ENCODE measurements at regions not wholly inside any gene's neighbourhood (a gene's known extent, or its start where the extent isn't known, plus 50 kb on each side); places are given as distances from the start of the nearest gene placed in this dataset.
"Not testable (repeated sequence)": the region's sequence is repeated elsewhere in the genome, so short reads cannot be mapped to it uniquely, and the experiment has no call there.

DNA sequence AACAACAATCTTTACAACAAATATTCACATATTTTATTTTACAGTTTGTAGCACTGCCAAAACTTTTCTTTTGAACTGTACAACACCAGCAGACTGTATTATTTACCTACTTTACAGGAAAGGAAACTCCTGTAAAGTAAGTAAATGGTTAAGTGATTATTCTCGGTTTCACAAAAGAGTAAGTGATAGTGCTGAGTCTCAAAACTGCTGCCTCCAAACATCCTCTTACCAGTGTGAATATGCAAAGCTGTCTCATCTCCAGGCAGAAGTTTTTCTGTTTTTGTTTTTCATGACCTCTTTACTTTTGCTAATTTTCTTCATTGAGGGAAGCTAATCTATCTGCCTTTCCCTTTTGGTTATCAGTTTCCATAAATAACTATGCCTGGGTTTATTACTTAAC is 286.7 kb downstream of the SRGAP2C start:
- intact Hi-C loops (cut with DNase I; ENCODE audit: low total_unique reads) = no loop called here
- no peaks in the 10 kb centered on the region for H3K9me3 ChIP-seq
- no peak overlapping the region for H3K27ac ChIP-seq
- H3K36me3 ChIP-seq (ENCODE audit: low read depth, missing control alignments) = no peaks in the 10 kb centered on the region
- 32 to 34% methylated on average over 1 of the region's 1 CpG for WGBS, 2 donors
- H3K27me3 ChIP-seq = no peaks in the 10 kb centered on the region
- no peak for TF ChIP-seq POLR2A (IDR thresholded peaks at IDR 0.05)
- TF ChIP-seq, protein P1, sequence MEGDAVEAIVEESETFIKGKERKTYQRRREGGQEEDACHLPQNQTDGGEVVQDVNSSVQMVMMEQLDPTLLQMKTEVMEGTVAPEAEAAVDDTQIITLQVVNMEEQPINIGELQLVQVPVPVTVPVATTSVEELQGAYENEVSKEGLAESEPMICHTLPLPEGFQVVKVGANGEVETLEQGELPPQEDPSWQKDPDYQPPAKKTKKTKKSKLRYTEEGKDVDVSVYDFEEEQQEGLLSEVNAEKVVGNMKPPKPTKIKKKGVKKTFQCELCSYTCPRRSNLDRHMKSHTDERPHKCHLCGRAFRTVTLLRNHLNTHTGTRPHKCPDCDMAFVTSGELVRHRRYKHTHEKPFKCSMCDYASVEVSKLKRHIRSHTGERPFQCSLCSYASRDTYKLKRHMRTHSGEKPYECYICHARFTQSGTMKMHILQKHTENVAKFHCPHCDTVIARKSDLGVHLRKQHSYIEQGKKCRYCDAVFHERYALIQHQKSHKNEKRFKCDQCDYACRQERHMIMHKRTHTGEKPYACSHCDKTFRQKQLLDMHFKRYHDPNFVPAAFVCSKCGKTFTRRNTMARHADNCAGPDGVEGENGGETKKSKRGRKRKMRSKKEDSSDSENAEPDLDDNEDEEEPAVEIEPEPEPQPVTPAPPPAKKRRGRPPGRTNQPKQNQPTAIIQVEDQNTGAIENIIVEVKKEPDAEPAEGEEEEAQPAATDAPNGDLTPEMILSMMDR (IDR thresholded peaks at IDR 0.05) = no peak
- H3K4me3 ChIP-seq = no peak overlapping the region
- DNase-seq = no peak
- no peaks in the 10 kb centered on the region for H3K4me1 ChIP-seq

DNA sequence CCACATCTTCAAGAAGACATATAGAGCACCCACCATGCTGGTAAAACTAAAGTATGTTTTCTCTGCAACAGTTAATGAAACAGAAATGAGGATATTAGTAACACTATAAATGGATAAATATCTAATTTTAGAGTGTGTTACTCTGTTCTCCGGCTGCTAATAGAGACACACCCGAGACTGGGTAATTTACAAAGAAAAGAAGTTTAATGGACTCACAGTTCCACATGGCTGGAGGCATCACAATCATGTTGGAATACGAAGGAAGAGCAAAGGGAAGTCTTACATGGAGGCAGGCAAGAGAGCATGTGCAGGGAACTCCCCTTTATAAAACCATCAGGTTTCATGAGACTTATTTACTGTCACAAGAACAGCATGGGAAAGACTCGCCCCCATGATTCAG is 287.2 kb downstream of the SRGAP2C start:
- 65 to 77% methylated on average over 4 of the region's 4 CpGs for WGBS, 2 donors
- H3K27ac ChIP-seq = no peak overlapping the region

DNA sequence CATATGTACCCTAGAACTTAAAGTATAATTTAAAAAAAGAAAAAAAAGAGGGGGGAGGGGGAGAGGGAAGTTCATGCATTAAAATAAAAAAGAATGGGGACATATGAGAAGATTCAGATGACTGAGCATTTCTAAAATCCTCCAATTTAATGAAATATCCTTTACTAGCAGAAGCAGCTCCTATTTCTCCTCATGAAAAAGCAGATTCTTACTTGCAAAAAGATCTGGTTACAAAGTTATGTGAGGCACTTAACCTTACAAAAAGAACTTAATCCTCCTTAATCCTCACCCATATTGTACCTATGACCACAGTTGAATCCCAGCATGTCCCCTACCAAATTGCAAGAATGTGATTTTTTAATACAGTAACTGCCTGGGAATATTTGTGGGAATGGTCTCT is 298.5 kb downstream of the SRGAP2C start:
- intact Hi-C loops (cut with DNase I; ENCODE audit: low total_unique reads) = no loop called here
- no peaks in the 10 kb centered on the region for H3K36me3 ChIP-seq (ENCODE audit: low read depth, missing control alignments)
- H3K9me3 ChIP-seq = no peaks in the 10 kb centered on the region
- TF ChIP-seq, protein P1 (IDR thresholded peaks at IDR 0.05) = no peak
- TF ChIP-seq POLR2A (IDR thresholded peaks at IDR 0.05) = no peak
- H3K4me1 ChIP-seq = no peaks in the 10 kb centered on the region
- H3K27me3 ChIP-seq = no peaks in the 10 kb centered on the region
- H3K27ac ChIP-seq = no peak overlapping the region
- no peak overlapping the region for H3K4me3 ChIP-seq
- DNase-seq = no peak

More for the DNA sequence above, 287.2 kb downstream of the SRGAP2C start:
- Histone ChIP-seq H3K36me3 (ENCODE audit: low read depth, missing control alignments) (no peaks in the 10 kb centered on the region), H3K9me3 (no peaks in the 10 kb centered on the region), H3K27me3 (no peaks in the 10 kb centered on the region), H3K4me1 (no peaks in the 10 kb centered on the region), H3K4me3 (no peak overlapping the region)
- intact Hi-C loops (cut with DNase I; ENCODE audit: low total_unique reads) = no loop called here
- no peak for DNase-seq
- no peak for TF ChIP-seq POLR2A (IDR thresholded peaks at IDR 0.05)

DNA sequence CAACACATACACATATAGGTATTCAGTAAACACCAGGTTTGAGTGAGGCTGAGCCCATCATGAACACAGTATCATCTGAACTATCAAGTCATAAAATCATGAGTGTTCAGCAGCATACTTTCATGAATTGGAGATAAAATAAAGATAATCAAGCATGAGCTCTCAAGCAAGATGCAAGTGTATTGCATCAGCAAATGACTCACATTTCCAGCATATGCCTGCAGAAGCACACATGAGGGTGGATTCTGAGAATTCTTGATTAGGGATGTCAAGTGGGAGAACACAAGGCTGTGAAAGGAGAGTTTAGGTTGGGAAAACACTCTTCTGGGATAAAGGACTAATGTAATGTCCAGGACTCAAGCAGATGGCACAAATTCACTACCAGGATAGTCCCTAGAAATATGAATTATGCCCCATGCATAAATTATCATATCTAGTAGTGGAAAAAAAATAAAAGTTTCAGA is 299.2 kb downstream of the SRGAP2C start:
- Histone ChIP-seq H3K9me3 (no peaks in the 10 kb centered on the region), H3K4me3 (no peak overlapping the region), H3K36me3 (ENCODE audit: low read depth, missing control alignments) (no peaks in the 10 kb centered on the region), H3K4me1 (no peaks in the 10 kb centered on the region), H3K27me3 (no peaks in the 10 kb centered on the region), H3K27ac (no peak overlapping the region)
- no peak for DNase-seq
- TF ChIP-seq, protein P1 (IDR thresholded peaks at IDR 0.05) = no peak
- no peak for TF ChIP-seq POLR2A (IDR thresholded peaks at IDR 0.05)
- intact Hi-C loops (cut with DNase I; ENCODE audit: low total_unique reads) = no loop called here

DNA sequence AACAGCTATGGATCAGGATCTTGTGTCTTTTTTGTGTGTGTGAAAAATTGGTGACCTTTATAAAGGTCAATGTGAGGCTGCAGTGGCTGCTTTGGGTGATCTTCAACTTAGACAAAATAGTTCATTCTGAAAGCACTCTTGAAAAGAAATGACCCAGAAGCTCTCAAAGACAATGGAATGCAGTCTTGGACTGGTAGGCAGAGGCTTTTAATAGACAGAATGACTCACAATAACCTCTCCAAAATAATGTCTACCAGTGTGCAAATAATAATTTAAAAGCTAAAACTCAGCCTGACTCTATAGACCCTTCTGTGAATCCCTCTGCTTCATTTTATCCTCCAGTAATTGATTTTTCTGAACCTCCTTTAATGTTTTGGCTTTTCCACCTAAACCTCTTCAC is 310.0 kb downstream of the SRGAP2C start:
- H3K27me3 ChIP-seq; H3K4me3 ChIP-seq; H3K36me3 ChIP-seq (ENCODE audit: low read depth, missing control alignments); H3K4me1 ChIP-seq; DNase-seq; H3K27ac ChIP-seq; H3K9me3 ChIP-seq; intact Hi-C loops (cut with DNase I; ENCODE audit: low total_unique reads): not testable (repeated sequence)

DNA sequence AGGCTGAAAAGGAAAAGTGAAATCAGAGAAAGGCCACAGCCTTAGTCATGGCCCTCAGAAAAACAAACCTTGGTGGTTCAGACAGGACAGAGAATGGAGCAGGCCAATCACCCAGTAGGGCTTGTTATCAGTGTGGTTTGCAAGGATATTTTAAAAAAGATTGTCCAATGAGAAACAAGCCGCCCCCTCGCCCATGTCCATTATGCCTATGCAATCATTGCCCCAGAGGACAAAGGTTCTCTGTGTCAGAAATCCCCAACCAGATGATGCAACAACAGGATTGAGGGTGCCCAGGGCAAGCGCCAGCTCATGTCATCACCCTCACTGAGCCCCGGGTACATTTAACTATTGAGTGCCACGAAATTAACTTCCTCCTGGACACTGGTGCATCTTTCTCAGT is 326.7 kb downstream of the SRGAP2C start:
- H3K4me1 ChIP-seq; intact Hi-C loops (cut with DNase I; ENCODE audit: low total_unique reads); H3K27me3 ChIP-seq; H3K4me3 ChIP-seq; H3K27ac ChIP-seq; DNase-seq; H3K36me3 ChIP-seq (ENCODE audit: low read depth, missing control alignments); H3K9me3 ChIP-seq: not testable (repeated sequence)
- WGBS, 2 donors = 73 to 79% methylated on average over 5 of the region's 5 CpGs

DNA sequence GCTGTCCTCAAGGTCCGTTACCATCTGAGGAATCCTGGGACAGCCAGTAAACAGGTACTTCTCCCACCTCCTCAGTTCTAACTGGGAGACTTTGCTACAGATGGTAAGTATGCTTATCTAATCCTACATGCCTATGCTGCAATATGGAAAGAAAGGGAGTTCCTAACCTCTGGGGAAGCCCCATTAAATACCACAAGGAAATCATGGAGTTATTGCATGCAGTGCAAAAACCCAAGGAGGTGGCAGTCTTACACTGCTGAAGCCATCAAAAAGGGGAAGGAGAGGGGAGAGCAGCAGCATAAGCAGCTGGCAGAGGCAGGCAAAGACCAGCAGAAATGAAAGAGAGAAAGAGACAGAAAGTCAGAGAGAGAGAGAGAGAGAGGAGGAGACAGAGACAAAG is 327.1 kb downstream of the SRGAP2C start:
- H3K27me3 ChIP-seq; intact Hi-C loops (cut with DNase I; ENCODE audit: low total_unique reads); H3K36me3 ChIP-seq (ENCODE audit: low read depth, missing control alignments); H3K4me1 ChIP-seq; DNase-seq; H3K4me3 ChIP-seq; H3K9me3 ChIP-seq; H3K27ac ChIP-seq: not testable (repeated sequence)
- WGBS, 2 donors = 75 to 92% methylated on average over 1 of the region's 1 CpG

All from testis (tissue), 2 donors.